ENCODE measurements at regions not wholly inside any gene's neighbourhood (a gene's known extent, or its start where the extent isn't known, plus 50 kb on each side); places are given as distances from the start of the nearest gene placed in this dataset.

DNA sequence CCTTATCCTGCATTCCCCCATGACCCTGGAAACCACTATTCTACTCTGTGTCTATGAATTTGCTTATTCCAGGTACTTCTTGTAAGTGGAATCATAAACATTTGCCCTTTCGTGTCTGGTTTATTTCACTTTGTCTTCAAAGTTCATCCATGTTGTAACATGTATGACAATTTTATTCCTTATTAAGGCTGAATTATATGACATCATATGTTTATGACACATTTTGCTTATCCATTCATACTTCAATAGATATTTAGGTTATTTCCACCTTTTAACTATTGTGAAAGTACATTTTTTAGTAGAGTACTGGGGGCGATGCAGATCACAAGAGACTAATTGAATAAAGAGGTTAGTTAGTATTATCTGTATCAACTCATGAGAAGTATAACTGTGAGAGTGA lies 591.6 kb downstream of the UTRN start:
- TF ChIP-seq, protein P1, sequence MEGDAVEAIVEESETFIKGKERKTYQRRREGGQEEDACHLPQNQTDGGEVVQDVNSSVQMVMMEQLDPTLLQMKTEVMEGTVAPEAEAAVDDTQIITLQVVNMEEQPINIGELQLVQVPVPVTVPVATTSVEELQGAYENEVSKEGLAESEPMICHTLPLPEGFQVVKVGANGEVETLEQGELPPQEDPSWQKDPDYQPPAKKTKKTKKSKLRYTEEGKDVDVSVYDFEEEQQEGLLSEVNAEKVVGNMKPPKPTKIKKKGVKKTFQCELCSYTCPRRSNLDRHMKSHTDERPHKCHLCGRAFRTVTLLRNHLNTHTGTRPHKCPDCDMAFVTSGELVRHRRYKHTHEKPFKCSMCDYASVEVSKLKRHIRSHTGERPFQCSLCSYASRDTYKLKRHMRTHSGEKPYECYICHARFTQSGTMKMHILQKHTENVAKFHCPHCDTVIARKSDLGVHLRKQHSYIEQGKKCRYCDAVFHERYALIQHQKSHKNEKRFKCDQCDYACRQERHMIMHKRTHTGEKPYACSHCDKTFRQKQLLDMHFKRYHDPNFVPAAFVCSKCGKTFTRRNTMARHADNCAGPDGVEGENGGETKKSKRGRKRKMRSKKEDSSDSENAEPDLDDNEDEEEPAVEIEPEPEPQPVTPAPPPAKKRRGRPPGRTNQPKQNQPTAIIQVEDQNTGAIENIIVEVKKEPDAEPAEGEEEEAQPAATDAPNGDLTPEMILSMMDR (IDR thresholded peaks at IDR 0.05; ENCODE audit: low read depth, low read length, missing control alignments) = no peak
- H3K27ac ChIP-seq = no peak overlapping the region
- DNase-seq = no peak
- H3K27me3 ChIP-seq (replicated peaks) = no peaks in the 10 kb centered on the region
- in situ Hi-C loops (cut with HindIII; ENCODE audit: low pct_ligation_motif_present, low sequenced_read_pairs) = no loop called here
- no peaks in the 10 kb centered on the region for H3K36me3 ChIP-seq (replicated peaks)
- no peak overlapping the region for H3K4me3 ChIP-seq (ENCODE audit: low read depth, low read length)

DNA sequence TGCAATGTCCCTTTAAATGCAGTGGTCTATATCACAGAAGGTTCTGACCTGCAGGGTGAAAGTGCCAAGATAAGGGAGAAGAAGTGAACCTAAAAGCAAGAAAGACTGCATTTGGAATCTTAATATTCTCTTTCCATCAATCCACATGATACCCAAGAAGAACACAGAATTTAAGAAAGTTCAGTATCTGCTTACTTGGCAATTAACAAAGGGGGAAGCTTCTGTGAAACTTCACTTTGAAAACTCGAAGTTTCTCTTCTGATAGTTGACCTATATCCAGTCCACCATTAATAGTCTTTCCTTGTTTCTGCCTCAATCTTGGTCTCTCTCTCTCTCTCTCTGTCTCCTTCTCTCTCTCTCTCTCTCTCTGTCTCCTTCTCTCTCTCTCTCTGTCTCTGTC lies 592.0 kb downstream of the UTRN start:
- no peak for DNase-seq
- TF ChIP-seq, protein P1 (IDR thresholded peaks at IDR 0.05; ENCODE audit: low read depth, low read length, missing control alignments) = no peak
- no peaks in the 10 kb centered on the region for H3K27me3 ChIP-seq (replicated peaks)

GRCh38 chr6:144878577-144878976 lies 593.4 kb downstream of the UTRN start:
- TF ChIP-seq, protein P1 (IDR thresholded peaks at IDR 0.05; ENCODE audit: low read depth, low read length, missing control alignments) = no peak
- H3K36me3 ChIP-seq (replicated peaks) = no peaks in the 10 kb centered on the region
- no peaks in the 10 kb centered on the region for H3K27me3 ChIP-seq (replicated peaks)
- H3K4me3 ChIP-seq (ENCODE audit: low read depth, low read length) = no peak overlapping the region
- H3K27ac ChIP-seq = no peak overlapping the region
- DNase-seq = no peak
- in situ Hi-C loops (cut with HindIII; ENCODE audit: low pct_ligation_motif_present, low sequenced_read_pairs) = no loop called here

More for the DNA sequence above, 592.0 kb downstream of the UTRN start:
- no peak overlapping the region for H3K4me3 ChIP-seq (ENCODE audit: low read depth, low read length)
- in situ Hi-C loops (cut with HindIII; ENCODE audit: low pct_ligation_motif_present, low sequenced_read_pairs) = no loop called here
- H3K27ac ChIP-seq = no peak overlapping the region
- H3K36me3 ChIP-seq (replicated peaks) = no peaks in the 10 kb centered on the region

DNA sequence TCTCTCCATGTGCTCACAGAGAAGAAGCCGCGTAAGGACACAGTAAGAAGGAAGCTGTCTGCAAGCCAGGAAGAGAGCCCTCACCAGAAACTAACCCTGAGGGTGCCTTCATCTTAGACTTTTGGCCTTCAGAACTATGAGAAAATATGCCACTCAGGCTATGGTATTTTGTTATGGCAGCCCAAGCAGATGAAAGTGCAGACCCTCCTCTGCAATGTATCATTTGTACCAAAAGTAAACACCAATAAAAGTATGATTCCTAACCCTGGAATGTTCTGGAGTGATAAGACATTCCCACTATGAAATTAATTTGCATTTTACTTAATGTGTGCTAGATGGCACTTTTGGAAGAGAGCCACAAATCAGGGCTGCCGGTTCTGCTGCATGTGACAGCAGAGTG lies 594.3 kb downstream of the UTRN start:
- Histone ChIP-seq H3K27me3 (replicated peaks) (no peaks in the 10 kb centered on the region), H3K4me3 (ENCODE audit: low read depth, low read length) (no peak overlapping the region), H3K27ac (no peak overlapping the region), H3K36me3 (replicated peaks) (no peaks in the 10 kb centered on the region)
- in situ Hi-C loops (cut with HindIII; ENCODE audit: low pct_ligation_motif_present, low sequenced_read_pairs) = no loop called here
- TF ChIP-seq, protein P1 (IDR thresholded peaks at IDR 0.05; ENCODE audit: low read depth, low read length, missing control alignments) = no peak
- no peak for DNase-seq

GRCh38 chr6:144882425-144882824 lies 597.3 kb downstream of the UTRN start:
- Histone ChIP-seq H3K27ac (no peak overlapping the region), H3K36me3 (replicated peaks) (no peaks in the 10 kb centered on the region), H3K27me3 (replicated peaks) (no peaks in the 10 kb centered on the region), H3K4me3 (ENCODE audit: low read depth, low read length) (no peak overlapping the region)
- in situ Hi-C loops (cut with HindIII; ENCODE audit: low pct_ligation_motif_present, low sequenced_read_pairs) = no loop called here
- TF ChIP-seq, protein P1 (IDR thresholded peaks at IDR 0.05; ENCODE audit: low read depth, low read length, missing control alignments) = no peak
- DNase-seq = no peak

DNA sequence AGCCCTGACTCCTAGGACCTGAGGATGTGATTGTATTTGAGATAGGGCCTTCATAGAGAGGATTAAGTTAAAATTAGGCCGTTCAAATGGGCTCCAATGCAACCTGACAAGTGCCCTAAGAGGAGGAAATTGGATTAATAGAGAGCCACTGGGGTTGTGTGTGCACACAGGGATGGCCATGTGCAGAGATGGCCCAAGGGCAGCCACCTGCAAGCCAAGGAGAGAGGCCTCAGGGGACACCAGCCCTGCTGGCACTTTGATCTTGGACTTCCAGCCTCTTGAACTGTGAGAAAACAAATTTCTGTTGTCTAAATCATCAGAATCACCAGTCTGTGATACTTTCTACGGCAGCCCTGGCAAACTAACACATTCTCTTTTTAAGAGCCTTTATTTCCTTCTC lies 598.8 kb downstream of the UTRN start:
- no peak for DNase-seq
- Histone ChIP-seq H3K27me3 (replicated peaks) (no peaks in the 10 kb centered on the region), H3K36me3 (replicated peaks) (no peaks in the 10 kb centered on the region), H3K27ac (no peak overlapping the region), H3K4me3 (ENCODE audit: low read depth, low read length) (no peak overlapping the region)
- TF ChIP-seq, protein P1 (IDR thresholded peaks at IDR 0.05; ENCODE audit: low read depth, low read length, missing control alignments) = no peak
- in situ Hi-C loops (cut with HindIII; ENCODE audit: low pct_ligation_motif_present, low sequenced_read_pairs) = no loop called here

Data from brain microvascular endothelial cell (primary cell).